ENCODE measurements at regions not wholly inside any gene's neighbourhood (a gene's known extent, or its start where the extent isn't known, plus 50 kb on each side); places are given as distances from the start of the nearest gene placed in this dataset.

- no peaks in the 10 kb centered on the region for H3K9me3 ChIP-seq
- H3K4me3 ChIP-seq (replicated peaks in 1 of 3), result no peak overlapping the region
- WGBS, 2 donors, result 26 to 44% methylated on average over 1 of the region's 1 CpG
- no peaks in the 10 kb centered on the region for H3K36me3 ChIP-seq
- TF ChIP-seq CTCF (IDR thresholded peaks at IDR 0.05), result no peak
- TF ChIP-seq POLR2A (IDR thresholded peaks at IDR 0.05), result no peak
- no peak overlapping the region for H3K27ac ChIP-seq
- no peaks in the 10 kb centered on the region for H3K4me1 ChIP-seq
- DNase-seq, result no peak
- no peaks in the 10 kb centered on the region for H3K27me3 ChIP-seq
- intact Hi-C loops (cut with DNase I), result no loop called here
These were observed 99.3 kb upstream of the BMP5 start for GRCh38 chr6:55974688-55975087.

GRCh38 chr6:55972091-55972490 is 96.7 kb upstream of the BMP5 start:
- WGBS, 2 donors, result 88 to 92% methylated on average over 1 of the region's 1 CpG
- TF ChIP-seq CTCF (IDR thresholded peaks at IDR 0.05), result no peak
- TF ChIP-seq POLR2A (IDR thresholded peaks at IDR 0.05), result no peak
- Histone ChIP-seq H3K4me3 (replicated peaks in 1 of 3) (no peak overlapping the region), H3K27me3 (no peaks in the 10 kb centered on the region), H3K4me1 (no peaks in the 10 kb centered on the region), H3K9me3 (no peaks in the 10 kb centered on the region), H3K27ac (no peak overlapping the region), H3K36me3 (no peaks in the 10 kb centered on the region)
- no peak for DNase-seq
- intact Hi-C loops (cut with DNase I), result no loop called here

- H3K27ac ChIP-seq, result no peak overlapping the region
- no peaks in the 10 kb centered on the region for H3K36me3 ChIP-seq
- no peaks in the 10 kb centered on the region for H3K4me1 ChIP-seq
- intact Hi-C loops (cut with DNase I), result no loop called here
- H3K9me3 ChIP-seq, result no peaks in the 10 kb centered on the region
- H3K4me3 ChIP-seq (replicated peaks in 1 of 3), result no peak overlapping the region
- TF ChIP-seq POLR2A (IDR thresholded peaks at IDR 0.05) (no peak), CTCF (IDR thresholded peaks at IDR 0.05) (no peak)
- no peaks in the 10 kb centered on the region for H3K27me3 ChIP-seq
- DNase-seq, result no peak
- 58 to 63% methylated on average over 3 of the region's 3 CpGs for WGBS, 2 donors
These were observed 94.1 kb upstream of the BMP5 start for GRCh38 chr6:55969526-55969925.

GRCh38 chr6:55968926-55969325 is 93.5 kb upstream of the BMP5 start:
- no peak for TF ChIP-seq CTCF (IDR thresholded peaks at IDR 0.05)
- no peak for TF ChIP-seq POLR2A (IDR thresholded peaks at IDR 0.05)
- Histone ChIP-seq H3K4me3 (replicated peaks in 1 of 3) (no peak overlapping the region), H3K27ac (no peak overlapping the region)

GRCh38 chr6:55964136-55964535 is 88.7 kb upstream of the BMP5 start:
- intact Hi-C loops (cut with DNase I), result no loop called here
- no peak overlapping the region for H3K4me3 ChIP-seq (replicated peaks in 1 of 3)
- WGBS, 2 donors, result 86 to 87% methylated on average over 1 of the region's 1 CpG
- H3K27me3 ChIP-seq, result no peaks in the 10 kb centered on the region
- no peak overlapping the region for H3K27ac ChIP-seq
- no peaks in the 10 kb centered on the region for H3K36me3 ChIP-seq
- H3K4me1 ChIP-seq, result no peaks in the 10 kb centered on the region
- no peak for TF ChIP-seq POLR2A (IDR thresholded peaks at IDR 0.05)
- TF ChIP-seq CTCF (IDR thresholded peaks at IDR 0.05), result no peak
- DNase-seq, result no peak
- no peaks in the 10 kb centered on the region for H3K9me3 ChIP-seq

More at GRCh38 chr6:55968926-55969325, 93.5 kb upstream of the BMP5 start:
- Histone ChIP-seq H3K4me1 (no peaks in the 10 kb centered on the region), H3K9me3 (no peaks in the 10 kb centered on the region), H3K27me3 (no peaks in the 10 kb centered on the region), H3K36me3 (no peaks in the 10 kb centered on the region)
- intact Hi-C loops (cut with DNase I), result no loop called here
- no peak for DNase-seq

Measured in thyroid gland (tissue), 4 donors.